ENCODE measurements at regions not wholly inside any gene's neighbourhood (a gene's known extent, or its start where the extent isn't known, plus 50 kb on each side); places are given as distances from the start of the nearest gene placed in this dataset.
"Not testable (repeated sequence)": the region's sequence is repeated elsewhere in the genome, so short reads cannot be mapped to it uniquely, and the experiment has no call there.

GRCh38 chr2:2646433-2647051 is 315.5 kb upstream of the MYT1L start:
- Histone ChIP-seq H3K4me3 (ENCODE audit: low read depth, low read length) (no peak overlapping the region), H3K79me2 (ENCODE audit: control insufficient read depth, insufficient read depth, low read length, unreplicated experiment) (no peaks in the 10 kb centered on the region), H3K27ac (ENCODE audit: low read depth, low read length) (no peak overlapping the region), H3K36me3 (ENCODE audit: insufficient read depth, low read length) (no peaks in the 10 kb centered on the region), H2AFZ (ENCODE audit: low read length, unreplicated experiment) (no peak overlapping the region), H3K27me3 (ENCODE audit: insufficient read depth, low read length) (no peaks in the 10 kb centered on the region), H3K4me1 (ENCODE audit: control insufficient read depth, insufficient read depth, low read length, unreplicated experiment) (no peaks in the 10 kb centered on the region)

- H3K36me3 ChIP-seq (ENCODE audit: insufficient read depth, low read length), result no peaks in the 10 kb centered on the region
- no peaks in the 10 kb centered on the region for H3K79me2 ChIP-seq (ENCODE audit: control insufficient read depth, insufficient read depth, low read length, unreplicated experiment)
- H3K4me3 ChIP-seq (ENCODE audit: low read depth, low read length), result no peak overlapping the region
- no peak overlapping the region for H2AFZ ChIP-seq (ENCODE audit: low read length, unreplicated experiment)
- H3K27me3 ChIP-seq (ENCODE audit: insufficient read depth, low read length), result no peaks in the 10 kb centered on the region
- no peaks in the 10 kb centered on the region for H3K4me1 ChIP-seq (ENCODE audit: control insufficient read depth, insufficient read depth, low read length, unreplicated experiment)
- no peak overlapping the region for H3K27ac ChIP-seq (ENCODE audit: low read depth, low read length)
Observed at GRCh38 chr2:2645162-2645855, 314.2 kb upstream of the MYT1L start.

- not testable (repeated sequence) for H2AFZ ChIP-seq (ENCODE audit: low read length, unreplicated experiment); H3K4me1 ChIP-seq (ENCODE audit: control insufficient read depth, insufficient read depth, low read length, unreplicated experiment); H3K79me2 ChIP-seq (ENCODE audit: control insufficient read depth, insufficient read depth, low read length, unreplicated experiment); H3K4me3 ChIP-seq (ENCODE audit: low read depth, low read length); H3K36me3 ChIP-seq (ENCODE audit: insufficient read depth, low read length); H3K27ac ChIP-seq (ENCODE audit: low read depth, low read length); H3K27me3 ChIP-seq (ENCODE audit: insufficient read depth, low read length)
Observed at GRCh38 chr2:2644751-2645150, 313.7 kb upstream of the MYT1L start.

- H3K27me3 ChIP-seq (ENCODE audit: insufficient read depth, low read length), result no peaks in the 10 kb centered on the region
Observed at GRCh38 chr2:2644040-2644439, 313.0 kb upstream of the MYT1L start.

GRCh38 chr2:2642906-2643890 is 312.1 kb upstream of the MYT1L start:
- no peaks in the 10 kb centered on the region for H3K79me2 ChIP-seq (ENCODE audit: control insufficient read depth, insufficient read depth, low read length, unreplicated experiment)
- no peak overlapping the region for H3K4me3 ChIP-seq (ENCODE audit: low read depth, low read length)
- H2AFZ ChIP-seq (ENCODE audit: low read length, unreplicated experiment), result no peak overlapping the region
- no peak overlapping the region for H3K27ac ChIP-seq (ENCODE audit: low read depth, low read length)
- H3K4me1 ChIP-seq (ENCODE audit: control insufficient read depth, insufficient read depth, low read length, unreplicated experiment), result no peaks in the 10 kb centered on the region
- no peaks in the 10 kb centered on the region for H3K27me3 ChIP-seq (ENCODE audit: insufficient read depth, low read length)
- no peaks in the 10 kb centered on the region for H3K36me3 ChIP-seq (ENCODE audit: insufficient read depth, low read length)

More at GRCh38 chr2:2644040-2644439, 313.0 kb upstream of the MYT1L start:
- H2AFZ ChIP-seq (ENCODE audit: low read length, unreplicated experiment), result no peak overlapping the region
- H3K4me1 ChIP-seq (ENCODE audit: control insufficient read depth, insufficient read depth, low read length, unreplicated experiment), result no peaks in the 10 kb centered on the region
- no peak overlapping the region for H3K27ac ChIP-seq (ENCODE audit: low read depth, low read length)
- no peaks in the 10 kb centered on the region for H3K79me2 ChIP-seq (ENCODE audit: control insufficient read depth, insufficient read depth, low read length, unreplicated experiment)
- no peak overlapping the region for H3K4me3 ChIP-seq (ENCODE audit: low read depth, low read length)
- no peaks in the 10 kb centered on the region for H3K36me3 ChIP-seq (ENCODE audit: insufficient read depth, low read length)

GRCh38 chr2:2641541-2642410 is 310.7 kb upstream of the MYT1L start:
- Histone ChIP-seq H3K27me3 (ENCODE audit: insufficient read depth, low read length) (no peaks in the 10 kb centered on the region), H3K4me1 (ENCODE audit: control insufficient read depth, insufficient read depth, low read length, unreplicated experiment) (no peaks in the 10 kb centered on the region), H3K79me2 (ENCODE audit: control insufficient read depth, insufficient read depth, low read length, unreplicated experiment) (no peaks in the 10 kb centered on the region), H3K27ac (ENCODE audit: low read depth, low read length) (no peak overlapping the region), H3K4me3 (ENCODE audit: low read depth, low read length) (no peak overlapping the region), H2AFZ (ENCODE audit: low read length, unreplicated experiment) (no peak overlapping the region), H3K36me3 (ENCODE audit: insufficient read depth, low read length) (no peaks in the 10 kb centered on the region)

GRCh38 chr2:2640818-2641217 is 309.7 kb upstream of the MYT1L start:
- Histone ChIP-seq H2AFZ (ENCODE audit: low read length, unreplicated experiment) (no peak overlapping the region), H3K79me2 (ENCODE audit: control insufficient read depth, insufficient read depth, low read length, unreplicated experiment) (no peaks in the 10 kb centered on the region), H3K4me3 (ENCODE audit: low read depth, low read length) (no peak overlapping the region), H3K36me3 (ENCODE audit: insufficient read depth, low read length) (no peaks in the 10 kb centered on the region), H3K27me3 (ENCODE audit: insufficient read depth, low read length) (no peaks in the 10 kb centered on the region), H3K4me1 (ENCODE audit: control insufficient read depth, insufficient read depth, low read length, unreplicated experiment) (no peaks in the 10 kb centered on the region), H3K27ac (ENCODE audit: low read depth, low read length) (no peak overlapping the region)

GRCh38 chr2:2640371-2640770 is 309.3 kb upstream of the MYT1L start:
- H3K4me1 ChIP-seq (ENCODE audit: control insufficient read depth, insufficient read depth, low read length, unreplicated experiment), result no peaks in the 10 kb centered on the region
- no peak overlapping the region for H2AFZ ChIP-seq (ENCODE audit: low read length, unreplicated experiment)
- no peak overlapping the region for H3K27ac ChIP-seq (ENCODE audit: low read depth, low read length)
- no peaks in the 10 kb centered on the region for H3K27me3 ChIP-seq (ENCODE audit: insufficient read depth, low read length)
- H3K79me2 ChIP-seq (ENCODE audit: control insufficient read depth, insufficient read depth, low read length, unreplicated experiment), result no peaks in the 10 kb centered on the region
- H3K36me3 ChIP-seq (ENCODE audit: insufficient read depth, low read length), result no peaks in the 10 kb centered on the region
- H3K4me3 ChIP-seq (ENCODE audit: low read depth, low read length), result no peak overlapping the region

- no peaks in the 10 kb centered on the region for H3K27me3 ChIP-seq (ENCODE audit: insufficient read depth, low read length)
Observed at GRCh38 chr2:2639251-2640139, 308.4 kb upstream of the MYT1L start.

More at GRCh38 chr2:2639251-2640139, 308.4 kb upstream of the MYT1L start:
- H3K36me3 ChIP-seq (ENCODE audit: insufficient read depth, low read length), result no peaks in the 10 kb centered on the region
- no peak overlapping the region for H3K4me3 ChIP-seq (ENCODE audit: low read depth, low read length)
- no peaks in the 10 kb centered on the region for H3K79me2 ChIP-seq (ENCODE audit: control insufficient read depth, insufficient read depth, low read length, unreplicated experiment)
- H2AFZ ChIP-seq (ENCODE audit: low read length, unreplicated experiment), result no peak overlapping the region
- H3K4me1 ChIP-seq (ENCODE audit: control insufficient read depth, insufficient read depth, low read length, unreplicated experiment), result no peaks in the 10 kb centered on the region
- H3K27ac ChIP-seq (ENCODE audit: low read depth, low read length), result no peak overlapping the region
